ENCODE measurements at regions not wholly inside any gene's neighbourhood (a gene's known extent, or its start where the extent isn't known, plus 50 kb on each side); places are given as distances from the start of the nearest gene placed in this dataset.

DNA sequence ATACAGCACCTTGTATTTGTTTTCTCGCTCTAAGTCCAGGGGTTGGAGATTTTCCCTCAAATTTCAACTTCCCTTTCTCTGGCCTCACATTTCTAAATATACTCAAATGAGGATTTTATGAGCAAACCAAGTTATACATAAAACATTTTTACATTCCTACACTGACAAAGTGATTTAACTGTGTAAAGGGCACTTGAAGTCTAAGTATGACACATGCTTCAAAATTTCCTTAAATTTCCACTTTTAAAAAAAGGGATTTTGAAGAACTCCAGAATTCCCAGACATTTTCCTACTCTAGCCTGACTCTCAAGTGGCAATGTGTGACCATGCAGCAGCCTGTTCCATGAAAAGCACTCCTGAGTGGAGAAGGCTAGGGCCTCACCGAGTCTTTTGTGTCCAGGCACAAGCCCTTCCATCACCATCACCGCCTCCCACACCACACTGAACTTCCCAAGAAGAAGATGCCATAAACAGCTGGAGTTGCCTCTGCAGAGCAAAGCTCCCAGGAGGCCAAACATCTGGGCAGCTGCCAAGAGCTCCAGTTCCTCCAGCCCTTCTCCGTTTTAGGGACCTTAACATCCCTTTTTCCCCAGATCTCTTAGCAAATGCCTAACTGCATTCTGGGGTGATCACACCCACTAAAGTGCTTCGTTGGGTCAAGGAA, 68.9 kb downstream of the NCR2 start:
- no peak for DNase-seq (ENCODE audit: low read depth in 2 of 2)

DNA sequence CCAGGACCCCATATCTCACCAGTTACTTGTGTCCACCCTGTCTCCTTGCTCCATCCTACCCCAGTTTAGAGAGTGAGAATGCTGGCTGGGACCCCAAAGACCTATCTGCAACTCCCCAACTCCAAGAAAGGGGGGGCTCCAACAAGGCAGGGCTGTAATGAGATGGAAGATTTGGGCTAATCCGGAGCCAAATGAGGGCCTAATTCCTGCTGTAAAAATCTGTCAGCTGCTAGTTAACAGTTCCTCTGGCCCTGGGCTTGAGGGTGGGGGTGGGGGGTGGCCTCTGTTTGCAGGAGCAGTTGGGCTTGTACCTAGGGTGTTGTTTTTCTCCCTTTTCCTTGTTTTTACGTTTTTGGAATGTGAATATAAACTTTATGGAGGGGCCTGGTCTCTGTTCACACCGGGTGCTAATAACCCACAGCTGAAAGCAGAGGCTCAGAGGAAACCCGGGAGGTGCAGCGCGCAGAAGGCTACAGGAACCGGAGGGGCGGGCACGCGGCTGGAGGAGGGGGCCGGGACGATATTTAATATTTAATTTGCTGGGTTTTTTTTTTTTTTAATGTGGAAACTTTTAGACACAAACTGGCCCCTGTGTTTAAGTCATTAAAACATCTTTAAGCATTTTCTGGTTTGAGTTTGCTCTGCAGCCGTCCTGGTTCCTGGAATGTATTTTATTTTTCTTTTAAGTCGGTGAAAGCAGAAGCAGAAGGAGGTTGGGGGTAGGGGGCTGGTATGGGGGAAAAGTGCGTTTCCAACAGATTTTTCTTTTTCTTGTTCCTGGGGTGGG, 70.7 kb downstream of the NCR2 start:
- DNase-seq (ENCODE audit: low read depth in 2 of 2): no peak

DNA sequence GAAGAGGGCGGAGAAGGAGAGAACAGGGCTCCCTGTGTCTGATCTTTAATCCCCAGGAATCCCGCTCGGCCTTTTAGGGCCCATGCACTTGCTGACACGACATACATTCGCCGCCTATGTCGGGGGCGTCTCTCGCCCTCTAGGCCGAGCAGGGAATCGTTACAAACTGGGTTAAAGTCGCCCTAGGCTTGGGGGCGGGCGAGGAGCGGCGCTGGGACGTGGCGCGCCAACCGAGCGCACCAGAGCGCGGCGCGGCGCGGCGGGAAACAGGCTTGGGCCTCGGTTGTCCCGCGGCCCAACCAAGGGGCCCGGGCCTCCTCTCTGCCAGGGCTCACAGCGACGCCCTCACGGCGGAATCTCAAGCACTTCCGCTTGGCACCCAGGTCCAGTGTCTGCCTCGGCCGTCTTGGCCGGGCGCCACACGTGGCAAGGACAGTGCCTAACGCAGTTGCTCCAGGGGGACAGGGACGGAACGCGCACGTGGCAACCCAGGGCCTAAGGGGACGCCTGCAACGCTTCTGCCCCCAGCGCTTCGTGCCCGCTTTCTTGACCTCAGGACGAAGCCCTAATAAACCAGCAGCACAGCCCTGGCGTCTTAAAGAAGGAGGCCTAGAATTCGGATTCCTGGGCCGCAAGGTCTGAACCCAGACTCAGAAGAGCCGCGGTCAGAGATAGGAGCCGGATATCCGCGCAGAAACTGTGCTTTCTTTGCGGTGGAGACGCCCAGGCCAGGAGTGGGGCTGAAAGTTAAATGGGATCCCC, 71.5 kb downstream of the NCR2 start:
- no peak for DNase-seq (ENCODE audit: low read depth in 2 of 2)

DNA sequence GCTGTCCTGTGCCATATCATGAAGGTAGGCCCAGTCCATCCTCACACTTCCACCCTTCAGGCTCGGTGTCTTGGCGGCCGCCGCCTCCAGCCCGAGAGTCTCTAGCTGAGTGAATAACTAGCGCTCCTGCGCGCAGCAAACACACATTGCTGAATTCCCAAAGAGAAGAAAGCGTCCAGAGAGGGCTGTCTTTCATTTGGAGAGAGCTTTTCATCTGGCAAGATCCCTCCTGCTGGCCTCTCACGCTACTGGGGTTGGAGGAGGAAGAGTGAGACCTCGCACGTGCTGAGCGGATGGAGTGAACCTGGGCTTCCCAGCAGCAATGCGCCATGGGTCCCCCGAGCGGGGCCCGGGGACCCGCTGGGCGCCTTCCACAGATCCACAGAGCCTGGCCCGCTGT, 73.2 kb downstream of the NCR2 start:
- DNase-seq (ENCODE audit: low read depth in 2 of 2): no peak

DNA sequence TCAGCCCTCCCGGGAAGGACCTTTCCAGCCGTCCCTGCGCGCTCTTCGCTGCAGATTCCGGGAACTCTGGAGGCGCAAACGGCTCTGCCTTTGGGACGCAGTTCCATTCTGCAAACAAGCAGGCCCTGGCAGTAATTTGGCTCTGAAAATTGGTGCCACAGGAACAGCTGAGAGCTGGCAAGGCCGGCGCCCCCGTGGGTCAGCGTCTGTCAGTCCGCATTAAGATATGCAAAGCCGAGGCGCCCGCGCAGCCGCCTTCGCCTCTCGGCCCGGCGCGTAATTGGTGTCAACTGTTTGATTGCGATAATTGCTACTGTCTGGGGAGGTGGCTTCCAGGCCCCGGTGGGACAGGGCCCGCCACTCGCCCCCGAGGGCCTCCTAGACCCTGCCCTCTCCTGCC, 73.6 kb downstream of the NCR2 start:
- DNase-seq (ENCODE audit: low read depth in 2 of 2): no peak

DNA sequence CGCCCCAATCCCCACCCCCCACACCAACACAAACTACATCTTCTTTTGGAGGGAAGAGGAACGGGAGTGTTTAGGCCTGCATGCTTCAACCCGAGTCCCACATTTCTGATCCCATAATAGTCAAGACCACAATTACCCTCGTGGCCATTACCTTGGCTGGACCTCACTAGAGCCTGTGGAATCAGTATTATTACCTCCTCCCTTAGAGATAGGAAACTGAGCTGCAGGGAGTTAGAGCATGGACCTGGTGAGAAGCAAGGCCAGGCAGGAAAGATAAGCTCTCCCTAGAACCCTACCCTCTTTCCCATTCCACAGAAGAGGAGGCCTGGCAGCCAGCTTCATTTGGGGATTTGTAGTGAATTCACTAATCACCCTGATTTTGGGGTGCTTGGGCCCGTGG, 74.1 kb downstream of the NCR2 start:
- DNase-seq (ENCODE audit: low read depth in 2 of 2): no peak

DNA sequence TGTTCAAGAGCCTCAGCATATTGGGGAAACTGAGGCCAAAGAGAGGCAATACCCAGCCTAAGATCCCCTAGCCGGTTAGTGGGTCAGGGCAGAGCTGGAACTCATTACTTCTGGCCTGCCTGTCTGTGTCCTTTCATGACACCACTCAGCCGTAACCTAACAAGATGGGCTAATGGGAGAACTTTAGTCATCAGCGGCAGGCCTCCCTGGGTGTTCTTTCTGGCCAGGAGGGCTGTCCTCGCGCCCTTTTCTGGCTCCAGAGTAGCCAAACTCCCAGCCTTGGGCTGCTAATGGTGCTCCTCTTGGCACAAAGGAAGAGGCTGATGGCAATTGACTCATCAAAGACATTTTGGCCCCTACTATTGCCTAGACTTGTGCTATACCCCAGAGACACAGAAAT, 76.6 kb downstream of the NCR2 start:
- no peak for DNase-seq (ENCODE audit: low read depth in 2 of 2)

DNA sequence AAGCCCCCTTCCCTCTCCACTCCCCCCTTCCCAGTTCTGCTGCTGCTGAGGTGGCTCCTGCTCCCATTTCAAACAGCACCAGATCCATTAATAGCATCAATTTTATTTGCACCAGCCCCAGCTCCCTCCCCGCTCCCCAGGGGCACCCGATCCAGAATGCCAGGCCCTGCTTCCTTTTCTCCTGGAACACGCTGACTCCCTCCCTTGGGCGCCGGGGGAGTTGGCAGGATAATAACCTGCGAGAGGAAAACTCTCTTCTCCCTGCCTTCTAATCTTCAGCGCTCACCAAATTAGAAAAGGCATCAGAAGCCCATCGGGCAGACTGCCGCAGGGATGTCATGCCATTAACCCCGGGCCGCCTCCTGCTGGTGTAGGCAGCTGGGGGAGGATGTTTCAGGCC, 77.8 kb downstream of the NCR2 start:
- no peak for DNase-seq (ENCODE audit: low read depth in 2 of 2)

DNA sequence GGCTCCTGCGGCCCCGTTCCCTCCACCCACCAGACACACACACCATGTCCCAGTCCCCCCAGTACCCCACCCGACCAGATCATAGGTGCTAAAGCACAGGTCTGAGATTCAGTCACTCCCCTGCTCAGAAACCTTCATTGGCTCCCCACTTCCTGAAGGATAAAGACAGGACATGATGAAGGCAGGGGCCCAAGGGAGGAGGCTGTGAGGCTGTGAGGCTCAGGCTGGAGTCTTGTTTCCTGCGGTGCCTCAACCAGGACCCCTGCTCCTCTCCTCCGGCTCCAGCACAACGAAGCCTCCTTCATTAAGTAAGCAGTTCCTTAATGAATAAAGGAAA, 81.1 kb downstream of the NCR2 start:
- DNase-seq (ENCODE audit: low read depth in 2 of 2): no peak

DNA sequence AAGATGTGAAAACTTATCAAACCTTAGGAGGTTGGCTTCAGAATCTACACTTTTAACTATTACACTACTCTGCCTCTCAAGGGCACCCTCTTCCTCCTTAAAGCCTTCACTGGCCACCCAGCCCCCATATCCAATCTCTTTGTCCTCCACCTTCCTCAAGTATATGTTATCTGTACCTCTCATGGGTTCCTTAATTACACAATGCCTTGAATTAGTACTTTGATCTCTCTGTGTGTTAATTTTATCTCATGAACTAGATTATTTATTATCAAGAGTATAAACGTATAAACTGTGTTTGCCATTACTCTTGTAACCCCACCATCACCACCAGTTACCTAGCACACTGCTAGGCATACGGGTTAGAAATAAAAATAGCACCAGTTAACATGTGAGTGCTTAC, 83.3 kb downstream of the NCR2 start:
- no peak for DNase-seq (ENCODE audit: low read depth in 2 of 2)

DNA sequence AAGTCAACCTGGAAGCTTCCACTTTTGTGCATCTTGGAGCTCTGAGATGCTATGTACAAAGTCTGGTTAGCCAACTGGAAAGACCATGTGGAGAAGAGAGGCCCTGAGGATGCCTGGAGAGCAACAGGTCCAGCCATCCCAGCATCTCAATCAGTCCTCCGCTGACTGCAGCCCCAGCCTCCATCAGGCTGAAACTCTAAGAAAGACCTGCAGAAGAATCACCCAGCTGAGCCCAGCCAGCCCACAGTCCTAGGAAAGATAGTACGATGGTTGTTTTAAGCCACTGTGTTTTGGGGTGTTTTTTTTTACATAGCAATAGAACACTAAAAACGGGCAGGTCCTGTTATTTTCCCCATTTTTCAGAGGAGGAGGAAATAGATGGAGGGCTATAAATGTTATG, 84.0 kb downstream of the NCR2 start:
- DNase-seq (ENCODE audit: low read depth in 2 of 2): no peak

DNA sequence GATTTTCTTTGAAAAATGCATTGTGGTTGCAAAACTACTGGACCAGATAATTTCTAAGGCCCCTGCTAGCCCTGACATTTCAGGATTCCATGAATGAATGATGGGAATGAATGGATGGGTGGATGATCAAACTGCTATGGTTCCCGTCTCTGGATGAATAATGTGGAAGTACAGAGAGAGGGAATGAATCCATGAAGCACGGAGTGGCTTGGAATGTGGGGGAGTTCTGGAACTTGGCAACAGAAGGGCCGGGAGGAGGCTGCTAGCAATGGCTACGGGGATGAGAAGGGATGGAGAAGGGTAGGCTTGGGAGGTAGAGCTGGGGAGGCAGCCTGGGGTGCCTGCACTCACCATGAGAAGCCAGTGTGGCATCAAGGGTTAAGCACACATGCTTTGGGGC, 84.8 kb downstream of the NCR2 start:
- DNase-seq (ENCODE audit: low read depth in 2 of 2): no peak

DNA sequence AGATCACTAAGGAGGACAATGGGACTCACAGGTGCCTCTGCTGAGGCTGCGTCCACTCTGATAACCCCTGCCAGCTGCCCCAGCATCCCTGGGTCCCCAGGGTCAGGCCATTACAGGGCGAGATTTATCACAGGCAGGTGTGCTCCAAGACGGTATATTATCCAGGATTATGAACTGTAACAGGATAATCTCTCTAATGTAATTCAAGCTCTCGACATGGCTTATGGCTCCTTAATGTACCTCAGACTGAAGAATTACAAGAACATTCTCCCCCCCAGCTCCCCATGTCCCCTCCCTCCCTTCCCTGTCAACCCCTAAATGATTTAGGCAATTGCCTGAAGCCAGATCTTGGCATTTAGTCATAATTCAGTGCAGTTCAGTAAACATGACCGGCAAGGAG, 86.8 kb downstream of the NCR2 start:
- DNase-seq (ENCODE audit: low read depth in 2 of 2): no peak

DNA sequence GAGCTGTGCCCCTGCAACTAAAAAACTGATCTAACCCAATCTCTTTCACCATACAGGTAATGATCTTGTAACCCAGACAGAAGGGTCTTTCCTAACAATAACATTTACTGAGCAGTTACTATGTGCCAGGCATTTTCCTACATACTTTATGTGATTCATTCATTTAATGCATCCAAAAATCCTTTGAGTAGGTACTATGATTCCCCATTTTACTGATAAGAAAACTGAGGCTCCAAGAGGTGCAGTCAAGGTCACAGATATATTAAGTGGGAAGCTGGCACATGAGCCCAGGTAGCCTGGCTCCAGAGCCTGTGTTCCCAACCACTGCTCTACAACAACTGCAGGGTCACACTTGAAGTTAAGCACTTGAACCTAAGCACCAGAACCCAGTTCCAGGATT, 87.6 kb downstream of the NCR2 start:
- DNase-seq (ENCODE audit: low read depth in 2 of 2): no peak

DNA sequence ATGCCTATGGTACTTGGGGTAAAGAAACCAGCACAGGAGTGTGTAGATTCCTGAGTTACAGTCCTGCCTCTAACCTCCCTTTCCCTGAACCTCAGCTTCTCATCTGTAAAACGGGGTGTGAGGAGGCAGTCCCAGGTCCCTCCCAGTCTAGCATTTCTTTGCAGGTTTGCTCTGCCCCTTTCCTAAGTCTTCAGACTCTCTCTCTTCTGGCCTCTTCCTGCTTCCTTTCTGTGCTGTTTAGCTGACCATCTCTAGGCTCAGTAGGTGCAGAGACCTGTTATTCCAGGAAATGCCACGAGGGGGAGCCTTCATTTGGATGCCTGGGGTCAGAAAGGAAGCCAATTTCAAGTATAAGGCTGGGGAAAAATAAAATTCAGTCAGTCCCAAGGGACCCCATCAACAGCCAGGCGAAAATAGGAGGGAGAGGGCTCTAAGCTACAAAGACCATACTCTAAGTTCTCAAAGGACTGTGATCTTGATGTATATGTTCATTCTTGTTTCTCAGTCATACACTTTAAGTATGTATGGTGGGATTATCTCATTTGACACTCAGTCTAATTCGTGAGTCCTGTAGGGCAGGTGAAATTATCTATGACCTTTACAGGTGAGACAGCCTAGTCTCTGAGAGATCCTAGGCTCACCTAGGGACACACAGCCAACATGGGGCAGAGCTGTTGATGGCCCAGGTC, 89.1 kb downstream of the NCR2 start:
- peak; percentile 49 to 69 for DNase-seq (ENCODE audit: low read depth in 2 of 2)

DNA sequence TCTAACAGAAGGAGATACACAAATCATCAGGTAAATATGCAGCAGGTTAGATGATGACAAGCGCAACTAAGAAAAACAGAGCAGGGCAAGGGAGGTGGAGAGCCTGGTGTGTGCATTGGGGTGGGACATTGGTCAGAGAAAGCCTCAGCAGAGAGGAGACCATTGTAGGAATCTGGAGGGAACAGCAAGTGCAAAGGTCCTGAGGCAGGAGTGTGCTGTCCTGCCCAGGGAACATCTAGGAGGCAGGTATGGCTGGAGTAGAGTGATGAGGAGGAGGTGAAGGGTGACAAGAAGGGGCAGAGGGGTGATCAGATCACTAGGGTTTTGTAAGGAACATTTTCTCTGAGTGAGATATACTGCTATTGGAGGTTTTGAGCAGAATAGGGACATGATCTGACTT, 90.1 kb downstream of the NCR2 start:
- no peak for DNase-seq (ENCODE audit: low read depth in 2 of 2)

DNA sequence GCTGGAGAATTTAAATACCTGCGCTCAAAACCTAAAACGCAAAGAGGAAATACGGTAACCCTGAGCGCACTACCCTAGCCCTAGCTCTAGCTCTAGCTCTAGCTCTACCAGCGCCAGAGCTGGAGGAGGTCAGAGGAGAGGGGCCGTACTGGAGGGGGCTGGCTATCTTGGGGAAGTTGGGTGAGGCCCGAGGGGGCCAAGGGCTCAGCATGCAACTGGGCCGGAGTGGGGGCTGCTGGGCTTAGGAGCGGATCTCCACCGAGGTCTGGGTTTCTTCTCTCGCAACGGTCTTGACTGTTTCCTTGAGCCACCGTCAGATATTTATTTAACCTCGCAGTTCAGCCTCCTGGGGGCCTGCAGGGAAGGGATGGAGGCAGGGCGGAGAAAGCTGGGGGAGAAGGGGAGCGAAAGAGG, 91.0 kb downstream of the NCR2 start:
- no peak for DNase-seq (ENCODE audit: low read depth in 2 of 2)

DNA sequence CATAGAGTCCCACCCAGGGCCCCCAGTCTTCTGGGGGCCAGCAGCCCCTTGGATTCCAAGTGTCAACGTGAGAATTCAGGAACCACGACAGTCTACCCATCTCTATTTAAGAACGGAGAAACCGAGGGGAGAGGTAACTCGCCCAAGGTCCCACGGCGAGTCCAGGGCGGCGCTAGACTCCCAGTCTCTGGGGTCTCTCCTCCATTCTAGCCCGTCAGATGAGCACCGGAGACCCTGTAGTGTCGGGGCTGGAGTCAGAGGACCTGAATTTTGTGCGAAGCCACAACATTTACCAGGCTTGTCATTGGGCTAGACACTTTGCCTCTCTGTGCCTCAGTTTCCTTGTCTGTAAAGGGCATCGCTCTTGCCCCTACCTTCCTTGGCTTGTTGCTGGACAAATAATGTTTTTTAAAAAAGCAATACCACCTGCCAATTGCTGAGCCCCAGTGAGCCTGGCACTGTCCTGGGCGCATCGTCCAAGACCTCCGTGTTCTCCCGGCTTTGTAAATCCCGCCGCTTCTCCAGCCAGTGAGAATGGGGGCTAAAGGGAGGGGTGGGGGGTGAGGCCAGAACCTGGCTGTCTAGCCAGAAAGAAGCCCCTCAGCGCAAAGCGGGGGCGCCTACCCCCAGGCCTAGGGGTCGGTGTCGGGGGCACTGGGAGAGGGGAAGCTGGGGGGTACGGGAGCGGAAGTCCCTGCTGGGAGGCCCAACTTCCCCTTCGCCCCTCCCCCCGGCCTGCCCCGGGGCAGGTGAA, 91.7 kb downstream of the NCR2 start:
- no peak for DNase-seq (ENCODE audit: low read depth in 2 of 2)

DNA sequence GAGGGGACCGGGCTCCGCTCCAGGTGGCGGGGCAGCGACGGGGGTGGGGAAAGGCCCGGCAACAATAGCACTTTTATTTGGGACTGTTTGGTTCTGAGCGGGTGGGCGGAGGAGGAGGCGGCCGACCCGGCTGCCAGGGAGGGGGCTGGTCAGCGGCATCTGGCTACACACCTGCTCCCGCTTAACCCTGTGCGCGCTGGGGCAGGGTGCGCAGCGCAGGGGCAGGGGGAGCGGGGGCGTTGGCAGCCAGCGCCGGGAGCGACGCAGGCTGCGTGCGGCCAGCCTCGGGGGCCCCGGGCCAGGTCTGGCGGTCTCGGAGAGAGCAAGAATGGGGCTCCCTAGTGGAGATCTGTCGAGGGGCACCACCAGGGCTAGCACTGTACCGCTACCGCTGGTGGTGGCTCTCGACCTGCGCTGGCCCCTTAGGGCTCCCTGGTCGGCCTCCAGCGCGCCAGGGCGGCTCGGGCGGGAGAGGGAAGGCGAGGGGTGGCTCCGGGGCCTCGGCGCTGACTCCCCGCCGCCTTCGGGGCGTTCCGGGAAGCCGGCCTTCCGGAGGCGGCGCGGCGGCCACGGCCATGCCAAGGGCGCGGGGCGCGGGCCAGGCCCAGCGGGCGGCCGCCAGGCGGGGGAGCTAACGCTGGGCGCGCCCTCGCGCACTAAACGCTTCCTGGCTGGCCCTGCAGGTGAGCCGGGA, 92.4 kb downstream of the NCR2 start:
- peak in 1 of 2 donors; percentile 30 for DNase-seq (ENCODE audit: low read depth in 2 of 2)

DNA sequence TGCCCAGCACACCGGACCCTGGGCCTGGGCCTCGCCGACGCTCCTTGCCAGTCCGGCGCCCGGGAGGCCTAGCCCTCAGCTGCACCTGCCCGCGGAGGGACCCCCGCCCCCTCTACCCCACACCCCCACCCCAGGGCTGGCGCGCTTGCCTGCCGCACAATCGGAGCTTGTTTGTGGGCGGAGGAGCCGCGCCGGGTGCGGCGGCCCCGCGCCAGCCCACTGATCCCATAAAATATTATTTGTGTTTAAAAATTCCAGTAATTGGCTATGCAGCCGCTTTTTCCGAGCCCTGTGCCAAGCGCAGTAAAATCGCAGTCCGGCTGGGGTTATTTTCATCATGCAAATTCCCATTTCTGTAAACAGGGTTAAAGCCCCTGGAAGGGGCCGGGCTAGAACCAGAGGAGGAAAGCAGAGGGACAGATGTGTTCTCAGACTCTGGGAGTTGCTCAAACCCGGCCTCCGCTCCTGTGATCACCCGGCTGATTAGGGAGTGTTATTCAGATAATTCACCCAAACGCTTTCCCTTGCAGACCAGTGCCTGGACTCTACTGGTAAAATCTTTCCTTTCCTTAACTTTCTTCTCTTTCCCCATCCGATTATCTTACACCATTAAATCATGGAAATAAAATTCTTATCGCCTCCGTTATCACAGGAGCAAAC, 93.1 kb downstream of the NCR2 start:
- DNase-seq (ENCODE audit: low read depth in 2 of 2): no peak

DNA sequence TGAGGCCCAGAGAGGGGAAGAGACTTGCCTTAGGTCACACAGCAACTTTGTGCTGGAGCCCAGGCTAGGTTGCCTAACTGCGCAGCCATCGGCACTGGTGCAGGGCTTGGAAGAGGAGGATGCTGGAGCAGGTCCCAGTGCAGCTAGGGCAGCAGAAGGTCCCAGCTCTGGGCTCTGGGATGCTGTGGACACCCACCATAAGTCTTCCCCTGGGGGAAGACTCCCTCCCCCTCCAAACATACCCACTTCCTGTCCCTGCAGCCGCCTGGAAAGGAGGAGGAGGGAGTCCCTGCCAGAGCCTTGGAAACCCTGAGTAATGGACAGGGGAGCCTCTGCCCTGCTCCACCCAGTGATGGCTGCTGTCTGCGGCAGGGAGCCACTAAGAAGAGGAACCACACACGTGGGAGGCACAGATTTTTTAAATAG, 93.6 kb downstream of the NCR2 start:
- peak; percentile 14 to 37 for DNase-seq (ENCODE audit: low read depth in 2 of 2)
